Lower leg skin (tissue), 3 donors: ENCODE measurements at regions not wholly inside any gene's neighbourhood (a gene's known extent, or its start where the extent isn't known, plus 50 kb on each side); places are given as distances from the start of the nearest gene placed in this dataset.

Experiments
- POLR2A ChIP-seq, 2 donors: fragments of 450-650 bp; IDR thresholded peaks; one replicate each; pipeline ENCODE4 v1.6.1; 2016 to 2017; ENCODE audit warnings: antibody characterized with exemption in 2 of 2, mild to moderate bottlenecking in 1 of 2, moderate library complexity in 1 of 2
- TF ChIP-seq, protein P1 (sequence below), 3 donors: fragments of 450-650 bp; IDR thresholded peaks; one replicate each; pipeline ENCODE4 v1.5.1; 2016; ENCODE audit warnings: antibody characterized with exemption in 3 of 3, mild to moderate bottlenecking in 3 of 3, moderate library complexity in 2 of 3

DNA sequence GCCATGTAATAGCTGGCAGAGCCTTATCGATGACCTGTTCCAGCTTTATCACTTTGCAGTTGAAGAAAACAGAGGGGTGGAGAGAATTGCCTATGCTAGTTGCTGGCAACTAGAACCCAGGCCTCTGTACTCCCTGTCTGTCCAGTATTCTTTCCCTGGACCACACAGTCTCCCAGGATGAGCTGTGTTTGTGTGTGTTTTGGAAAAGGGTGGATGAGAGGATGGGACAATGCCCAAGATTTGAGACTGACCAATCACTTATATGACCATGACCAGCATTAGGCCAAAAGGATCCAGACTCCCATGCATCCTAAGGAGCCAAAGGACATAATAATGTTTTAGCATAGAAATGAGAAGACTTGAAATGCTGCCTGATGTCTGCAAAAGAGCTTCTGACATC is 102.6 kb downstream of the CD200R1L start:
- TF ChIP-seq, protein P1, sequence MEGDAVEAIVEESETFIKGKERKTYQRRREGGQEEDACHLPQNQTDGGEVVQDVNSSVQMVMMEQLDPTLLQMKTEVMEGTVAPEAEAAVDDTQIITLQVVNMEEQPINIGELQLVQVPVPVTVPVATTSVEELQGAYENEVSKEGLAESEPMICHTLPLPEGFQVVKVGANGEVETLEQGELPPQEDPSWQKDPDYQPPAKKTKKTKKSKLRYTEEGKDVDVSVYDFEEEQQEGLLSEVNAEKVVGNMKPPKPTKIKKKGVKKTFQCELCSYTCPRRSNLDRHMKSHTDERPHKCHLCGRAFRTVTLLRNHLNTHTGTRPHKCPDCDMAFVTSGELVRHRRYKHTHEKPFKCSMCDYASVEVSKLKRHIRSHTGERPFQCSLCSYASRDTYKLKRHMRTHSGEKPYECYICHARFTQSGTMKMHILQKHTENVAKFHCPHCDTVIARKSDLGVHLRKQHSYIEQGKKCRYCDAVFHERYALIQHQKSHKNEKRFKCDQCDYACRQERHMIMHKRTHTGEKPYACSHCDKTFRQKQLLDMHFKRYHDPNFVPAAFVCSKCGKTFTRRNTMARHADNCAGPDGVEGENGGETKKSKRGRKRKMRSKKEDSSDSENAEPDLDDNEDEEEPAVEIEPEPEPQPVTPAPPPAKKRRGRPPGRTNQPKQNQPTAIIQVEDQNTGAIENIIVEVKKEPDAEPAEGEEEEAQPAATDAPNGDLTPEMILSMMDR (IDR thresholded peaks at IDR 0.05) = no peak
- no peak for TF ChIP-seq POLR2A (IDR thresholded peaks at IDR 0.05)
